ENCODE measurements at regions not wholly inside any gene's neighbourhood (a gene's known extent, or its start where the extent isn't known, plus 50 kb on each side); places are given as distances from the start of the nearest gene placed in this dataset.

DNA sequence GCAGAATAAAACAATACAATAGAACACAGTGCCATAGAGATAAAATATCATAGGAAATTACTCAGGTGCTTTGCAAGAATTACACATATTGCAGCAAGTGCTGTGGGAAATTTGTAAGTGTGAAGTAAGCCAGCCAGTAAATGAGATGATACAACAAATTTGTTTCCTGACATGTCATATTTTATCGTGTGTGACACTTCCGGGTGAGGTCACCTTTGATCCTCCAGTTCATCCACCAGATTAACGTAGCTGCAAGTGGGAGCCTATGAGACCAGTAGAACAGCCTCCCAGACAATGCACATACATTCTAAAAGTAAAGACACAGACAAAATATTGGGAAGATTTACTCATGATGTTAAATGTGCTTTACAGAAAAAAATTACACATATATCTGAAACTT is 72.2 kb downstream of the PRDM9 start:
- no peak for DNase-seq (ENCODE audit: low spot score)

GRCh38 chr5:23583081-23583480 is 75.7 kb downstream of the PRDM9 start:
- no peak for DNase-seq (ENCODE audit: low spot score)

GRCh38 chr5:23588841-23589326 is 81.5 kb downstream of the PRDM9 start:
- no peak for DNase-seq (ENCODE audit: low spot score)

DNA sequence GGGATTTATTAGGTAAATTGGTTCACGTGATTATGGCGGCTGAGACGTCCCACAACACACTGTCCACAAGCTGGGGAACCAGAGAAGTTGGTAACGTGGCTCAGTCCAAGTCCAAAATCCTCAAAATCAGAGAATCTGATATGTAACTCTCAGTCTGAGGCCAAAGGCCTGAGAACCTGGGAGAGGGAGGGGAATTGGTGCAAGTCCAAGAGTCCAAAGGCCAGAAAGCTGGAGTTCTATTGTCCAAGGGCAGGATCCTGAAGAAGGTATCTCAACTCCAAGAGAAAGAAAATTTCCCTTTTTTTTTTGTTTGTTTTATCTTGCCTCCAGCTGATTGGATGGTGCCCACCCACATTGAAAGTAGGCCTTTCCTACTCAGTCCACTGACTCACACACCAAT is 83.8 kb downstream of the PRDM9 start:
- no peak for DNase-seq (ENCODE audit: low spot score)

DNA sequence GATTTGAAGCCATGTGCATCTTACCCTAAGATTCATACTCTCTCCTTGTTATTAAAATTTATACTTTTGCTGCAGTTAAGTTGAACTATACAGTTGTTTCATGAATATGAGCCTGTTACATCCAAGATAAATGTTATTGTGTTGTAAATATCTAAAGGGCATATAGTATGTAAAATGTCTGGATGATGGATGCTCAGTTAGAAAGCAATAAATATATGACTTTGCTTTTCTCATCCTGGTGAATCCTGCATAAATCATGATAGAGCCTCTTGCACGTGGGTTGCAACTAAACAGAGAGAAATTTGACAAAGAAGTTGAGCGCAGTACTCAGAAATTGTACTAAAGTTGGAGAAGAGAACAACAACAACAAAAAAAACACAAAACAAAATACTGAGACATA is 99.5 kb downstream of the PRDM9 start:
- no peak for DNase-seq (ENCODE audit: low spot score)

GRCh38 chr5:23612701-23613100 is 105.3 kb downstream of the PRDM9 start:
- no peak for DNase-seq (ENCODE audit: low spot score)

GRCh38 chr5:23613566-23613965 is 106.2 kb downstream of the PRDM9 start:
- DNase-seq (ENCODE audit: low spot score), result no peak

DNA sequence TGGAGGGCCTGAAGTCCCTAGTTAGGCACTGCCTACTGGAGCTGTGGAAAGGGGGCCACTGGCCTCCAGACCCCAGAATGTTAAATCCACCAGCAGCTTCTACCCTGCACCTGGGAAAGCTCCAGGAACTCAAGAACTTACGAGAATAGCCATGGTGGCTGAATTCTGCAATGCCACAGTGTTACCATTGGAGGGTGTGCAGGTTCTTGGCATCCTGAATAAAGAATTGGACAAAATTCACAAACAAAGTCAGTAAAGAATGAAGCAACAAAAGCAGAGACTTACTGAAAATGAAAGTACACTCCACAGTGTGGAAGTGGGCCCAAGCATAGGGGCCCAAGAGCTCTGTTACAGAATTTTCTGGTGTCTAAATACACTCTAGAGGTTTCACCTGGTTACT is 107.0 kb downstream of the PRDM9 start:
- DNase-seq (ENCODE audit: low spot score), result no peak

- DNase-seq (ENCODE audit: low spot score), result no peak
These were observed 119.6 kb downstream of the PRDM9 start for GRCh38 chr5:23626961-23627360.

- DNase-seq (ENCODE audit: low spot score), result no peak
These were observed 120.6 kb downstream of the PRDM9 start for GRCh38 chr5:23627976-23628375.

DNA sequence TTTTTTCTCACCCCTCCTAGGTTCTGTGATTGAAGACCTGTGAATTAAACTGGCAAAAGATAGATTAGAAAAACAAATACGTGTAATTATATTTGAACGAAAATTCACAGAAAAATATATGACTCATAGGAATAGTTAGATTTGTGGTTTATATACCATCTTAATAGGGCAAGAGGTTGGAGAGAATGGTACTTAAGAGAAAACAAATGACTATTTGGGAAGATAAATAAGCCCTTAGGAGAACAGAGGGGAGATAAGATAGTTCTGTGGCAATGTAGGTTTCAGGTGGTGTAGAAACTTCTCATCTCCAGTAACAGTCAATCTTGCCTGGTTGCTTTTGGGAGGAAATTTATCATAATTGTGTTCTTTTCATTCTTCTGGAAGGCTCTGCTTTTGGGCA is 122.0 kb downstream of the PRDM9 start:
- DNase-seq (ENCODE audit: low spot score), result no peak

DNA sequence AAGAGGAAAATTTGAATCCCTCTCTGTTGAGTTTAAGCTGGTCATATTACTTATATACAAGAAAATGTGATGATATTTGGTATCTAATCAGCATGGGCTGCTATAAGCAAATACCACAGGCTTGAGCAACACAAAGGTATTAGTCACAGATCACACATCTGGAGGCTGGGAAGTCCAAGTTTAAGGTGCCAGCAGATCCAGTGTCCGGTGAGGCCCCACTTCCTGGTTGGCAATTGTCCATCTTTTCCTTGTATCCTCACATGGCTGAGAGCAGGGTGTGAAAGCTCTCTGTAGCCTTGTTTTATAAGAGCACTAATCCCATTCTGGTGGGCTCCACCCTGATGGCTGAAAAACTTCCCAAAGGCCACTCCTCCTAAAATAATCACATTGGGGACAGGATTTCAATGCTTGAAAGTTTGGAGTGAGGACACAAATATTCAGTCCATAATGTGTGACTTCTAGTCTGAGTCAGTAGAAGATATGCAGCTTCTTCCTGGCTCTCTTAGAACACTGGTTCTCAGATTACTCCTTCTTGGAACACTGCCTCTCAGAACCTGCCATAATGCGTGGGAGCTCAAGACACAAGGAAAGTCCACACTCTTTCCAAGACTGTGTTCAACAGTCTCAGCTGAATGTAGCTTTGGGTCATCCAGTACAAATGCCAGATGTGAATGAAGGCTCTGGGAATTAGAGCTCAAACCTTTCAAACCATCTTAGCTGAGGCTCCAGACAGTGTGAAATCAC is 124.1 kb downstream of the PRDM9 start:
- DNase-seq (ENCODE audit: low spot score), result no peak

GRCh38 chr5:23635938-23636337 is 128.5 kb downstream of the PRDM9 start:
- no peak for DNase-seq (ENCODE audit: low spot score)

- no peak for DNase-seq (ENCODE audit: low spot score)
These were observed 131.9 kb downstream of the PRDM9 start for GRCh38 chr5:23639326-23639725.

DNA sequence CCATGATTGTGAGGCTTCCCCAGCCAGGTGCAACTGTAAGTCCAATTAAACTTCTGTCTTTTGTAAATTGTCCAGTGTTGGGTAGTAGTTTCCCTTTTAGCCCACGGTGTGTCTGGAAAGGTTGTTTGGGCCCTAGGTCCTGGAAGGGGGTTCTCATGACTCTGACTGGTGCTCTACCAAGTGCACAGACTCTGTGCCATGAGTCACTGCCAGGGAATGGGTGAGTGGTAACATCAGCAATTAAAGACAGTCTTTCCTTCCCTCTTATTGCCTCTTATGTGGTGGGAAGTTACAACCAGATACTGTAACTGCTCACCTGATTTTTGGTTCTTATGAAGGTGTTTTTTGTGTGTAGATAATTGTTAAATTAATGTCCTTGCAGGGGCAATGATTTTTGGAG is 141.2 kb downstream of the PRDM9 start:
- no peak for DNase-seq (ENCODE audit: low spot score)

DNA sequence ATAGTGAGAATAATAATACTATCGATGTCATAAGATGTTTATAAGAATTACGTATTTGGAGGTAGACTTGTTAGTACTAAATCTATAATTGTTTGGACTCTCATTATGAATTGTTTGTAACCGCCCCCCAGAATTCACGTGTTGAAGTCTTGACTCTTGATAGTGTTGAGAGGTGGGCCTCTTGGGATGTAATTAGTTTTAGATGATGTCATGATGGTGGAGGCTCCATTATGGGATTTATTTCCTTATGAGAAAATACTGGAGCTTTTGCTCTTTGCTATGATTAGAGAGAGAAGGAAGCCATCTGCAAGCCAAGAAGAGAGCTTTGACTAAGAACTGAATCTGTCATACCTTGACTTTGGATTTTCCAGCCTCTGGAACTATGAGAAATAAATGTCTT is 142.2 kb downstream of the PRDM9 start:
- no peak for DNase-seq (ENCODE audit: low spot score)

DNA sequence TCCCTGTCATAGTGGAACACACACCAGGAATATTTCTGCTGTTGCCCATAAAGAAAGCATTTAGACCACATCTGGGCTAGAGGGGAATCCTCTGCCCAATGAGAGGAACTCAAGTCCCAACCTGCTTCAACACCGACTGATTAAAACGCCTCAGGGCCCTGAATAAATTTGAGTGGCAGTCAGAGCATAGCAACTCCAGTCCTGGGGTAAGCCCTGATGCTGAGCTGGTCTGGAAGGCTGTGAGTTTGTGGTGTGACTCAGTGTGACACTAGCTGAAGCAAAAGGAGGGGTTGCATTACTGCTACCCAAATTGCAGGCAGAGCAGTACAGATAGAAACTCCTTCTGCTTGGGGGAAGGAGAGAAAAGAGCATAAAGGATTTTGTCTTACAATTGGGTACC is 148.3 kb downstream of the PRDM9 start:
- no peak for DNase-seq (ENCODE audit: low spot score)

DNA sequence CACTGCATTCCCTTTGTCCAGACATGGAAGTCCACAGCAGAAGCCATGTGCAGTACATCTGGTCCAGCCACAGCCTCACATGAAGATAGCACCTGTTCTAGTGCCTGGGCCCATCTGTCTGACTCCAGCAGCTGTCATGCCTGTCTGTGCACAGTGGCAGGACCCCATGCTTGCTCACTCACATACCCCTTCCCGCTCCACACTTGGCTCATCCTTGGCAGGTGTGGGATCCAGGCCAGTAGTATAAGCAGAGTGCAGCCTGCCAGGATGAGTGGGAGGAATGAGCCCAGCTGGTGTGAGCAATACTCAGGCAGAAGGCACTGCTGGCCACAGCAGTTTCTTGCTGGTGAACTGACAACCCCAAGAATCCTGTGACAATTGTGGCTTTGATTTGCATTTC is 168.0 kb downstream of the PRDM9 start:
- DNase-seq (ENCODE audit: low spot score), result no peak

- no peak for DNase-seq (ENCODE audit: low spot score)
These were observed 170.6 kb downstream of the PRDM9 start for GRCh38 chr5:23677996-23678395.

- DNase-seq (ENCODE audit: low spot score), result no peak
These were observed 176.7 kb downstream of the PRDM9 start for GRCh38 chr5:23684103-23684502.

DNA sequence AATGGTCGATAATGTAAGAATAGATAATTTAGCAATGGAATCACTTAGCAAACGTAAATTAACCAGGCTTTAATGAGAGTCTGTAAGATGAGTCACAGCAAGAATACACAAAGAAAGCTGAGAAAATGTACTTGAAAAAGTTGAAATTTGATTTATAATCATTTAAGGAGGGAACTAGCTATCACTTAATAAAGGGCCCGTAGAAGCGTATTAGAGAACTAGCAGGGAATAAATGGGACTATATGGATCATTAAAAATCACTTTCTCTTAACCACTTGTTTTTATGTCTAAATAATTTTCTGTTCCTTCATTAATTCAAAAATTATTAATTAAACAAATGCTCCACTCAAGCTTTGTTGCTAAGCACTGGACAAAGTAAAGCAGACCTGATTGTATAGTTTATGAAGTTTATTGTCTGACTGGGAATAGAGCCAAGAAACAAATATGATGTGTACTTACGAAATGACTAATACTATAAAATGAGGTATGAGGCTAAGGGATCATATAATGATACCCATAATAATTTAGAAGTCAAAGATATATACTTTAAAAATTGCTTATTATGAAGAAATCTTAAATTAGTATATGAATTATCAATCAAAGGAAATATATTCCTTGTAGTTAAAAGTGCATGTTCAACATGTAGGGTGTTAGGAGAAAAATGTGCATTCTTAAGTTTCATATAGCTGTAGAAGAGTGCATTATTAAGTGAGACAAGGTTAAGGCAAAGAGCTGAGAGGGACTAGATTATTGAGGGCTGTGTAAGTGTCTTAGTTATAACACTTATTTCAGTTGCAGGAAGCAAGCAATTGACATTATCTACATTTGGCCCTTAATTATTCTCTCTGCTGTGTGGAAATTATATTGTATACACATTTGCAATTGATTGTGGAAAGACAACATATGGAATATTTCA is 196.8 kb downstream of the PRDM9 start:
- DNase-seq (ENCODE audit: low spot score), result no peak

DNA sequence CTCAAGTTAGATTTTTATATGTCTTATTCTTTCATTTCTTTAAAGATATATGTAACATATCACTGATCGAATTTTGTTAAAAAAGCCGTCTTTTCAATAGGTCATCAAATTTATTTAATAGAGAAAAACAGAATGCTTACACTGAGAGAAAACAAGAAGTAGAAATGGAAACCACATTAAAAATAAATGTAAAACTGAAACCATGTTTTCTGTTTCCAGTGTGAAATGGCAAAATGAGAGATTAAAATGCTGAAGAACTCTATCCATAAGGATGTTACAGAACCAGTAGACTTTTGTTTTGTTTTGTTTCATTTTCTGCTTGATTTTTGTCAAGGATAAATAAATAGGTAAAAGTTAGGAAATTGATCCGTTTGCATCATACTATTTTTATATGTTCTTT is 210.1 kb downstream of the PRDM9 start:
- no peak for DNase-seq (ENCODE audit: low spot score)

GRCh38 chr5:23718564-23718963 is 211.2 kb downstream of the PRDM9 start:
- DNase-seq (ENCODE audit: low spot score), result no peak

All from left forelimb (tissue), 1 donor.